Uterus (tissue), 2 donors: ENCODE measurements at regions not wholly inside any gene's neighbourhood (a gene's known extent, or its start where the extent isn't known, plus 50 kb on each side); places are given as distances from the start of the nearest gene placed in this dataset.

Source experiments
- POLR2A ChIP-seq, 2 donors: fragments of 450-650 bp; IDR thresholded peaks; one replicate each; pipeline ENCODE4 v1.6.1; 2016; ENCODE audit warnings: antibody characterized with exemption in 2 of 2, mild to moderate bottlenecking in 1 of 2, moderate library complexity in 1 of 2
- TF ChIP-seq, protein P1 (sequence below), 4 experiments: fragments of 200-600 bp in 2 of 4; fragments of 450-650 bp in 2 of 4; sonication (generic) in 2 of 4; IDR thresholded peaks; one replicate each; pipeline ENCODE4 v1.5.1; 2016 to 2019; ENCODE audit warnings: antibody characterized with exemption in 4 of 4, mild to moderate bottlenecking in 2 of 4, moderate library complexity in 1 of 4

DNA sequence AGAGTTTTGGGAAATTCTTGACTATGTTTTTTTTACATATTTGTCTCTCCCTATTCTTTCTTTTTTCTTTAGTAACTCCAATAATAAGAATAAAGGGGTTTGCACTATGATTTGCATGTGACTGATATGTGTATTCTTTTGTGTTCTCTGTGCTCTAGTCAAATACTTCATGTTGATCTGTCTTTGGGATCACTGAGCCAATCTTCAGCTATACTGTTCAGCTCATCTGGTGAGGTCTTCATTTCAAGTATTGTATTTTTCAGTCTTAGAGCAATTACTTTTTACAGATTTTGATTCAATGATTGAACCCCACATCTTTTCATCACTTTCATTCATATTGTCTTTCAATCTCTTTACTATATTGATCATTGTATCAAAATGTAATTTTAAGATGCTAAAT, 58.1 kb upstream of the TAF11L2 start:
- TF ChIP-seq, protein P1, sequence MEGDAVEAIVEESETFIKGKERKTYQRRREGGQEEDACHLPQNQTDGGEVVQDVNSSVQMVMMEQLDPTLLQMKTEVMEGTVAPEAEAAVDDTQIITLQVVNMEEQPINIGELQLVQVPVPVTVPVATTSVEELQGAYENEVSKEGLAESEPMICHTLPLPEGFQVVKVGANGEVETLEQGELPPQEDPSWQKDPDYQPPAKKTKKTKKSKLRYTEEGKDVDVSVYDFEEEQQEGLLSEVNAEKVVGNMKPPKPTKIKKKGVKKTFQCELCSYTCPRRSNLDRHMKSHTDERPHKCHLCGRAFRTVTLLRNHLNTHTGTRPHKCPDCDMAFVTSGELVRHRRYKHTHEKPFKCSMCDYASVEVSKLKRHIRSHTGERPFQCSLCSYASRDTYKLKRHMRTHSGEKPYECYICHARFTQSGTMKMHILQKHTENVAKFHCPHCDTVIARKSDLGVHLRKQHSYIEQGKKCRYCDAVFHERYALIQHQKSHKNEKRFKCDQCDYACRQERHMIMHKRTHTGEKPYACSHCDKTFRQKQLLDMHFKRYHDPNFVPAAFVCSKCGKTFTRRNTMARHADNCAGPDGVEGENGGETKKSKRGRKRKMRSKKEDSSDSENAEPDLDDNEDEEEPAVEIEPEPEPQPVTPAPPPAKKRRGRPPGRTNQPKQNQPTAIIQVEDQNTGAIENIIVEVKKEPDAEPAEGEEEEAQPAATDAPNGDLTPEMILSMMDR (IDR thresholded peaks at IDR 0.05): no peak
- TF ChIP-seq POLR2A (IDR thresholded peaks at IDR 0.05): no peak
